Right renal cortex interstitium (tissue), 3 donors: ENCODE measurements at regions not wholly inside any gene's neighbourhood (a gene's known extent, or its start where the extent isn't known, plus 50 kb on each side); places are given as distances from the start of the nearest gene placed in this dataset.

Experiments
- DNase-seq, 3 donors: peaks; one replicate each; pipeline ENCODE4 v3.0.0-alpha.2; 2013; ENCODE audit warnings: low read depth in 3 of 3, low spot score in 2 of 3

- no peak for DNase-seq
Observed at GRCh38 chr3:177426106-177426877, 229.0 kb upstream of the TBL1XR1 start.

GRCh38 chr3:177426878-177427495 is 229.7 kb upstream of the TBL1XR1 start:
- DNase-seq = no peak

GRCh38 chr3:177427540-177427939 is 230.3 kb upstream of the TBL1XR1 start:
- DNase-seq = no peak

GRCh38 chr3:177429079-177429478 is 231.8 kb upstream of the TBL1XR1 start:
- DNase-seq = no peak

- no peak for DNase-seq
Observed at GRCh38 chr3:177429771-177430170, 232.5 kb upstream of the TBL1XR1 start.

GRCh38 chr3:177430653-177431052 is 233.4 kb upstream of the TBL1XR1 start:
- DNase-seq = no peak

- DNase-seq = no peak
Observed at GRCh38 chr3:177431525-177432176, 234.4 kb upstream of the TBL1XR1 start.

GRCh38 chr3:177435301-177435700 is 238.0 kb upstream of the TBL1XR1 start:
- no peak for DNase-seq

- no peak for DNase-seq
Observed at GRCh38 chr3:177437513-177438337, 240.4 kb upstream of the TBL1XR1 start.

GRCh38 chr3:177438596-177439220 is 241.4 kb upstream of the TBL1XR1 start:
- DNase-seq = no peak

GRCh38 chr3:177439694-177440269 is 242.5 kb upstream of the TBL1XR1 start:
- no peak for DNase-seq

GRCh38 chr3:177440456-177441104 is 243.3 kb upstream of the TBL1XR1 start:
- DNase-seq = no peak

- no peak for DNase-seq
Observed at GRCh38 chr3:177441276-177441812, 244.1 kb upstream of the TBL1XR1 start.

GRCh38 chr3:177441813-177442646 is 244.7 kb upstream of the TBL1XR1 start:
- DNase-seq = no peak

- DNase-seq = no peak
Observed at GRCh38 chr3:177443469-177443868, 246.2 kb upstream of the TBL1XR1 start.

- DNase-seq = no peak
Observed at GRCh38 chr3:177444696-177445095, 247.4 kb upstream of the TBL1XR1 start.

GRCh38 chr3:177445549-177445948 is 248.3 kb upstream of the TBL1XR1 start:
- DNase-seq = no peak

GRCh38 chr3:177446165-177446601 is 248.9 kb upstream of the TBL1XR1 start:
- DNase-seq = no peak
